ENCODE measurements at regions not wholly inside any gene's neighbourhood (a gene's known extent, or its start where the extent isn't known, plus 50 kb on each side); places are given as distances from the start of the nearest gene placed in this dataset.

DNA sequence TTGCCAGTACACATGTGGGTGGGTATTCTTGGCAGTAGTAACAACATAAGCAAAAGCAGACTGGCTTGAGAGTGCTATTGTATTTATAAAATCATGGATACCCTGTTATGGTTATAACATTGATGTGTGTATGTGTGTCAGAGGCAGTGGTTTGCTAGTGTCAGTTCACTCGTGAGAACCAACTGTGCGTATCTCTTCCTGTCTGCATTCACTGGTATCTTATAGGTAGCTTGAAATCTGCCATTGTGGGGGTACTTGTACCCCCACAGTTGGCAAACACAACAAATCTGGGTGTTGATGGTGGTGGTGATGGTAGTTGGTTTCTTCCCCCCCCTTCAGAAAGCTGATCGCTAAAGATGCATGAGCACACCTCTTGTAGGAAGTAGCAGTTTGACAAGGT is 355.8 kb upstream of the SATB1 start:
- H3K9me3 ChIP-seq, result no peaks in the 10 kb centered on the region
- H3K4me3 ChIP-seq, result no peak overlapping the region
- H3K27ac ChIP-seq, result no peak overlapping the region
- no peaks in the 10 kb centered on the region for H3K36me3 ChIP-seq
- no peak for TF ChIP-seq POLR2AphosphoS5 (IDR thresholded peaks at IDR 0.05)
- TF ChIP-seq POLR2A (IDR thresholded peaks at IDR 0.05), result no peak
- TF ChIP-seq, protein P1, sequence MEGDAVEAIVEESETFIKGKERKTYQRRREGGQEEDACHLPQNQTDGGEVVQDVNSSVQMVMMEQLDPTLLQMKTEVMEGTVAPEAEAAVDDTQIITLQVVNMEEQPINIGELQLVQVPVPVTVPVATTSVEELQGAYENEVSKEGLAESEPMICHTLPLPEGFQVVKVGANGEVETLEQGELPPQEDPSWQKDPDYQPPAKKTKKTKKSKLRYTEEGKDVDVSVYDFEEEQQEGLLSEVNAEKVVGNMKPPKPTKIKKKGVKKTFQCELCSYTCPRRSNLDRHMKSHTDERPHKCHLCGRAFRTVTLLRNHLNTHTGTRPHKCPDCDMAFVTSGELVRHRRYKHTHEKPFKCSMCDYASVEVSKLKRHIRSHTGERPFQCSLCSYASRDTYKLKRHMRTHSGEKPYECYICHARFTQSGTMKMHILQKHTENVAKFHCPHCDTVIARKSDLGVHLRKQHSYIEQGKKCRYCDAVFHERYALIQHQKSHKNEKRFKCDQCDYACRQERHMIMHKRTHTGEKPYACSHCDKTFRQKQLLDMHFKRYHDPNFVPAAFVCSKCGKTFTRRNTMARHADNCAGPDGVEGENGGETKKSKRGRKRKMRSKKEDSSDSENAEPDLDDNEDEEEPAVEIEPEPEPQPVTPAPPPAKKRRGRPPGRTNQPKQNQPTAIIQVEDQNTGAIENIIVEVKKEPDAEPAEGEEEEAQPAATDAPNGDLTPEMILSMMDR (IDR thresholded peaks at IDR 0.05 in 8 of 11, conservative IDR thresholded peaks at IDR 0.05 in 3 of 11), result no peak
- WGBS, 5 donors, result 80 to 87% (median 86%) methylated on average over 3 of the region's 3 CpGs
- intact Hi-C loops (cut with DNase I; ENCODE audit: low total_unique reads), result no loop called here
- DNase-seq, result no peak
- H3K4me1 ChIP-seq, result no peaks in the 10 kb centered on the region
- no peaks in the 10 kb centered on the region for H3K27me3 ChIP-seq (replicated peaks in 1 of 7)

DNA sequence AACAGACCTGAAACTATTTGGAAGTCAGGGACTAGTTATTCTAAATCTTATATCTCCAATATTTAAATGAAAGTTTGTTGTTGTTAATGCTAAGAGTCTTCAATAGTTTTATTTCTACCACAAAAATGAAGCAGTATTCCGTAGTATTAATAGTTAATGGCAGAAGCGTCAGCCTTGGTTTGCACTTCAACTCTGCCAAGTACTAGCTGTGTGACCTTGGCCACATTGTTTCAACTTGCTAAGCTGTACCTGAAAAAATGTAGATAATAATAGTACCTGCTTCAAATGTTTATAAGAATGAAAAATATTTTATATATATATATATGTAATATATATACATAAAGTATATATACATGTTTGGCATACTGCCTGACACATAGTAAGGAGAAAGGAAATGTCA is 354.6 kb upstream of the SATB1 start:
- intact Hi-C loops (cut with DNase I; ENCODE audit: low total_unique reads), result no loop called here
- no peak overlapping the region for H3K27ac ChIP-seq
- WGBS, 5 donors, result 82 to 89% (median 85%) methylated on average over 2 of the region's 2 CpGs
- H3K4me3 ChIP-seq, result no peak overlapping the region
- no peak for DNase-seq
- H3K27me3 ChIP-seq (replicated peaks in 1 of 7), result no peaks in the 10 kb centered on the region
- TF ChIP-seq, protein P1 (IDR thresholded peaks at IDR 0.05 in 8 of 11, conservative IDR thresholded peaks at IDR 0.05 in 3 of 11), result no peak
- TF ChIP-seq POLR2A (IDR thresholded peaks at IDR 0.05) (no peak), POLR2AphosphoS5 (IDR thresholded peaks at IDR 0.05) (no peak)
- H3K4me1 ChIP-seq, result no peaks in the 10 kb centered on the region
- H3K9me3 ChIP-seq, result no peaks in the 10 kb centered on the region
- no peaks in the 10 kb centered on the region for H3K36me3 ChIP-seq

GRCh38 chr3:18778598-18778997 is 353.5 kb upstream of the SATB1 start:
- Histone ChIP-seq H3K4me3 (no peak overlapping the region), H3K27me3 (replicated peaks in 1 of 7) (no peaks in the 10 kb centered on the region), H3K36me3 (no peaks in the 10 kb centered on the region), H3K27ac (no peak overlapping the region), H3K9me3 (no peaks in the 10 kb centered on the region), H3K4me1 (no peaks in the 10 kb centered on the region)
- intact Hi-C loops (cut with DNase I; ENCODE audit: low total_unique reads), result no loop called here
- no peak for TF ChIP-seq POLR2AphosphoS5 (IDR thresholded peaks at IDR 0.05)
- TF ChIP-seq POLR2A (IDR thresholded peaks at IDR 0.05), result no peak
- TF ChIP-seq, protein P1 (IDR thresholded peaks at IDR 0.05 in 8 of 11, conservative IDR thresholded peaks at IDR 0.05 in 3 of 11), result no peak
- DNase-seq, result no peak
- WGBS, 5 donors, result 34 to 47% (median 44%) methylated on average over 2 of the region's 2 CpGs

- no peak for DNase-seq
- H3K27ac ChIP-seq, result no peak overlapping the region
- no peak overlapping the region for H3K4me3 ChIP-seq
- no peaks in the 10 kb centered on the region for H3K4me1 ChIP-seq
- H3K27me3 ChIP-seq (replicated peaks in 1 of 7), result no peaks in the 10 kb centered on the region
- intact Hi-C loops (cut with DNase I; ENCODE audit: low total_unique reads), result no loop called here
- TF ChIP-seq, protein P1 (IDR thresholded peaks at IDR 0.05 in 8 of 11, conservative IDR thresholded peaks at IDR 0.05 in 3 of 11), result no peak
- TF ChIP-seq POLR2A (IDR thresholded peaks at IDR 0.05) (no peak), POLR2AphosphoS5 (IDR thresholded peaks at IDR 0.05) (no peak)
- H3K36me3 ChIP-seq, result no peaks in the 10 kb centered on the region
- no peaks in the 10 kb centered on the region for H3K9me3 ChIP-seq
Observed at GRCh38 chr3:18778094-18778493, 353.0 kb upstream of the SATB1 start.

All from spleen (tissue), 11 donors.